IMR-90 (cell line): ENCODE measurements at regions not wholly inside any gene's neighbourhood (a gene's known extent, or its start where the extent isn't known, plus 50 kb on each side); places are given as distances from the start of the nearest gene placed in this dataset.

Experiments used
- ATAC-seq: fragments of 200-7000 bp; cut with Tn5 transposase; 2 replicates; pipeline ENCODE4 v1.9.1; 2020; ENCODE audit warnings: low read depth, mild to moderate bottlenecking, moderate library complexity
- BruUV-seq: library from RNA; stranded (reverse); fragments of 400-500 nt; replicated peaks from 2 replicates; lab custom pipeline; 2021; lab: Mats Ljungman, UMichigan
- CTCF ChIA-PET: fragments of 300-600 bp; formaldehyde crosslinking; extraction: SDS; loops from one replicate; lab custom pipeline; 2021; ENCODE audit warnings: antibody characterized with exemption; lab: Yijun Ruan, JAX
- POLR2A ChIA-PET: fragments of 300-600 bp; sonication (Branson Sonifier 250); formaldehyde crosslinking; loops from one replicate; lab custom pipeline; 2022; ENCODE audit warnings: antibody characterized with exemption; ENCODE audit not compliant: unreplicated experiment; lab: Charles Lee
- DNase-seq: peaks from one replicate; pipeline ENCODE4 v3.0.0; 2013
- H2AFZ ChIP-seq: replicated peaks from 2 replicates; pipeline ENCODE3; 2013; ENCODE audit warnings: low read length, mild to moderate bottlenecking; ENCODE audit not compliant: poor library complexity
- H2AK5ac ChIP-seq: 2 replicates; pipeline ENCODE4 v1.6.1; 2013; ENCODE audit warnings: low read depth, low read length, inconsistent platforms
- H2AK9ac ChIP-seq: replicated peaks from 2 replicates; pipeline ENCODE3; 2013; ENCODE audit warnings: mild to moderate bottlenecking, low read depth, low read length, moderate library complexity; ENCODE audit not compliant: poor library complexity
- H2BK120ac ChIP-seq: 2 replicates; pipeline ENCODE4 v1.6.1; 2013; ENCODE audit warnings: low read depth, low read length, inconsistent platforms
- H2BK15ac ChIP-seq: 3 replicates; pipeline ENCODE4 v1.6.1; 2013; ENCODE audit warnings: low read depth, low read length, inconsistent platforms
- H2BK20ac ChIP-seq: 2 replicates; pipeline ENCODE4 v1.6.1; 2013; ENCODE audit warnings: low read depth, mild to moderate bottlenecking, inconsistent platforms, low read length, moderate library complexity
- H2BK5ac ChIP-seq: 2 replicates; pipeline ENCODE4 v1.6.1; 2013; ENCODE audit warnings: mild to moderate bottlenecking, low read depth, low read length, inconsistent platforms; ENCODE audit not compliant: poor library complexity, severe bottlenecking
- H3K14ac ChIP-seq: replicated peaks from 2 replicates; pipeline ENCODE4 v1.6.1; 2013; ENCODE audit warnings: low read depth, low read length, inconsistent platforms
- H3K18ac ChIP-seq: 2 replicates; pipeline ENCODE4 v1.6.1; 2013; ENCODE audit warnings: low read depth, low read length, control low read depth
- H3K23ac ChIP-seq: 2 replicates; pipeline ENCODE4 v1.6.1; 2013; ENCODE audit warnings: low read depth, low read length, inconsistent platforms
- H3K27ac ChIP-seq: 2 replicates; pipeline ENCODE4 v1.5.1; 2013; ENCODE audit warnings: mild to moderate bottlenecking, control low read depth, low read length; ENCODE audit not compliant: insufficient read depth
- H3K27me3 ChIP-seq: 2 replicates; pipeline ENCODE4 v1.6.1; 2013; ENCODE audit warnings: low read length; ENCODE audit not compliant: control insufficient read depth, insufficient read depth
- H3K36me3 ChIP-seq: 2 replicates; pipeline ENCODE4 v1.6.1; 2013; ENCODE audit warnings: low read length, mixed read lengths; ENCODE audit not compliant: control insufficient read depth, insufficient read depth
- H3K4ac ChIP-seq: 2 replicates; pipeline ENCODE4 v1.6.1; 2013; ENCODE audit warnings: low read depth, low read length, inconsistent platforms
- H3K4me1 ChIP-seq: 2 replicates; pipeline ENCODE4 v1.6.1; 2013; ENCODE audit warnings: low read length, mixed read lengths; ENCODE audit not compliant: control insufficient read depth, insufficient read depth
- H3K4me2 ChIP-seq: 2 replicates; pipeline ENCODE4 v1.6.1; 2013; ENCODE audit warnings: low read depth, mild to moderate bottlenecking, control low read depth, low read length, moderate library complexity
- H3K4me3 ChIP-seq: 2 replicates; pipeline ENCODE4 v1.5.1; 2013; ENCODE audit warnings: low read depth, mild to moderate bottlenecking, control low read depth, low read length, moderate library complexity; ENCODE audit not compliant: insufficient read depth
- H3K56ac ChIP-seq: 2 replicates; pipeline ENCODE4 v1.6.1; 2013; ENCODE audit warnings: low read length, inconsistent platforms; ENCODE audit not compliant: insufficient read depth; ENCODE audit errors: extremely low read depth
- H3K79me1 ChIP-seq, 2 experiments: 2 replicates each; pipeline ENCODE4 v1.6.1; 2013; ENCODE audit warnings: low read length in 2 of 2, inconsistent platforms in 1 of 2, low read depth in 1 of 2
- H3K9ac ChIP-seq: 2 replicates; pipeline ENCODE4 v1.6.1; 2013; ENCODE audit warnings: low read depth, low read length, control low read depth
- H3K9me1 ChIP-seq: 2 replicates; pipeline ENCODE4 v1.6.1; 2013; ENCODE audit warnings: low read length, inconsistent platforms; ENCODE audit not compliant: insufficient read depth
- H3K9me3 ChIP-seq: 2 replicates; pipeline ENCODE4 v1.6.1; 2013; ENCODE audit warnings: low read length; ENCODE audit not compliant: control insufficient read depth, insufficient read depth
- H4K20me1 ChIP-seq: 2 replicates; pipeline ENCODE4 v1.6.1; 2013; ENCODE audit warnings: low read length, inconsistent platforms; ENCODE audit not compliant: insufficient read depth
- H4K5ac ChIP-seq: 2 replicates; pipeline ENCODE4 v1.6.1; 2013; ENCODE audit warnings: mild to moderate bottlenecking, low read depth, low read length, control low read depth
- H4K8ac ChIP-seq, 2 experiments: 2 replicates each; pipeline ENCODE4 v1.6.1; 2013; ENCODE audit warnings: low read depth in 2 of 2, low read length in 2 of 2, control low read depth in 1 of 2, inconsistent platforms in 1 of 2
- H4K91ac ChIP-seq: 2 replicates; pipeline ENCODE4 v1.6.1; 2013; ENCODE audit warnings: low read depth, low read length, inconsistent platforms; ENCODE audit not compliant: insufficient read depth
- BHLHE40 ChIP-seq: fragments of 150-350 bp; IDR thresholded peaks from 2 replicates; pipeline ENCODE4 v1.6.1; 2016; ENCODE audit warnings: mild to moderate bottlenecking, low read depth, low read length
- CEBPB ChIP-seq: IDR thresholded peaks from 2 replicates; pipeline ENCODE4 v1.6.1; 2012; ENCODE audit warnings: low read depth, low read length, improper control_type of control experiment
- CHD1 ChIP-seq: IDR thresholded peaks from 2 replicates; pipeline ENCODE4 v1.6.1; 2012; ENCODE audit warnings: low read depth, low read length, improper control_type of control experiment
- CTCF ChIP-seq: conservative IDR thresholded peaks from 2 replicates; pipeline ENCODE4 v1.5.1; 2012; ENCODE audit warnings: mild to moderate bottlenecking, low read depth, low read length, improper control_type of control experiment
- ELK1 ChIP-seq: fragments of 150-350 bp; IDR thresholded peaks from 2 replicates; pipeline ENCODE4 v1.6.1; 2016; ENCODE audit warnings: low read depth, mild to moderate bottlenecking, low read length, moderate library complexity, borderline replicate concordance
- FOS ChIP-seq: fragments of 150-350 bp; IDR thresholded peaks from 2 replicates; pipeline ENCODE4 v1.6.1; 2016; ENCODE audit warnings: low read depth, low read length
- MAFK ChIP-seq: IDR thresholded peaks from 2 replicates; pipeline ENCODE4 v1.6.1; 2012; ENCODE audit warnings: low read depth, low read length, improper control_type of control experiment
- MAZ ChIP-seq: IDR thresholded peaks from 2 replicates; pipeline ENCODE4 v1.6.1; 2012; ENCODE audit warnings: low read depth, mild to moderate bottlenecking, low read length, improper control_type of control experiment, moderate library complexity, borderline replicate concordance
- MXI1 ChIP-seq: IDR thresholded peaks from 2 replicates; pipeline ENCODE4 v1.6.1; 2012; ENCODE audit warnings: low read depth, mild to moderate bottlenecking, low read length, moderate library complexity, borderline replicate concordance
- NFE2L2 ChIP-seq: fragments of 150-350 bp; IDR thresholded peaks from 2 replicates; pipeline ENCODE4 v1.6.1; 2016; ENCODE audit warnings: low read depth, mild to moderate bottlenecking, low read length
- POLR2A ChIP-seq: IDR thresholded peaks from 2 replicates; pipeline ENCODE4 v1.6.1; 2012; ENCODE audit warnings: mild to moderate bottlenecking, low read depth, low read length
- RAD21 ChIP-seq: IDR thresholded peaks from 2 replicates; pipeline ENCODE4 v1.6.1; 2012; ENCODE audit warnings: low read length, improper control_type of control experiment
- RCOR1 ChIP-seq: IDR thresholded peaks from 2 replicates; pipeline ENCODE4 v1.6.1; 2012; ENCODE audit warnings: mild to moderate bottlenecking, low read length, improper control_type of control experiment; ENCODE audit not compliant: insufficient replicate concordance
- RFX5 ChIP-seq: IDR thresholded peaks from 2 replicates; pipeline ENCODE4 v1.8.0; 2012; ENCODE audit warnings: low read depth, mild to moderate bottlenecking, low read length, moderate library complexity
- SMC3 ChIP-seq: fragments of 150-350 bp; IDR thresholded peaks from 2 replicates; pipeline ENCODE4 v1.6.1; 2016; ENCODE audit warnings: low read depth, mild to moderate bottlenecking, antibody characterized with exemption, low read length, moderate library complexity
- USF2 ChIP-seq: fragments of 150-350 bp; IDR thresholded peaks from 2 replicates; pipeline ENCODE4 v1.6.1; 2017; ENCODE audit warnings: mild to moderate bottlenecking, antibody characterized with exemption, low read length, low read depth
- WGBS, 2 experiments: methylation state at CpG; one replicate each; pipeline versions ENCODE4 v1.1.5 to v1.1.7; 2013; ENCODE audit warnings: missing lambda C conversion rate in 2 of 2; ENCODE audit not compliant: insufficient read length in 1 of 2; ENCODE audit errors: extremely low coverage in 2 of 2; 5-methylcytosine and 5-hydroxymethylcytosine counted together
- dilution Hi-C: fragments of 300-500 bp; cut with HindIII; formaldehyde crosslinking; loops from one replicate; pipeline ENCODE4 v1.14.3; 2018; ENCODE audit warnings: low sequenced_read_pairs; ENCODE audit not compliant: unreplicated experiment
- in situ Hi-C: fragments of 300-500 bp; cut with MboI; formaldehyde crosslinking; loops from 3 replicates; pipeline ENCODE4 v1.14.3; 2019; ENCODE audit warnings: low sequenced_read_pairs, inconsistent platforms, mixed read lengths
- intact Hi-C: fragments of 100-400 bp; cut with micrococcal nuclease; formaldehyde crosslinking; loops from 2 replicates; pipeline ENCODE4 v1.10.0; 2022

GRCh38 chr5:74069741-74070140 lies 443.7 kb downstream of the ARHGEF28 start:
- Histone ChIP-seq H3K9me1 (no peaks in the 10 kb centered on the region), H3K4ac (no peak overlapping the region), H3K9ac (no peak overlapping the region), H2AK9ac (no peak overlapping the region), H3K4me1 (no peaks in the 10 kb centered on the region), H4K8ac (no peak overlapping the region), H2BK5ac (no peak overlapping the region), H4K20me1 (no peaks in the 10 kb centered on the region), H3K27ac (no peak overlapping the region), H2BK120ac (no peak overlapping the region), H2AK5ac (no peak overlapping the region), H3K18ac (no peak overlapping the region), H4K5ac (no peak overlapping the region), H2AFZ (no peak overlapping the region), H4K91ac (no peak overlapping the region), H3K4me2 (no peak overlapping the region), H3K4me3 (no peak overlapping the region), H3K36me3 (no peaks in the 10 kb centered on the region), H3K9me3 (no peaks in the 10 kb centered on the region), H3K23ac (no peak overlapping the region), H3K27me3 (peaks cover 7% of the 10 kb centered on the region), H3K56ac (no peak overlapping the region), H2BK20ac (no peak overlapping the region), H3K14ac (no peak overlapping the region), H2BK15ac (no peak overlapping the region), H3K79me1 (no peaks in the 10 kb centered on the region)
- POLR2A ChIA-PET: no interaction called here
- no TSS peak for BruUV-seq
- DNase-seq (no peak), ATAC-seq (no peak)
- CTCF ChIA-PET: no interaction called here
- no peak for TF ChIP-seq NFE2L2
- TF ChIP-seq CHD1: no peak
- no peak for TF ChIP-seq ELK1
- TF ChIP-seq CTCF: no peak
- TF ChIP-seq MXI1: no peak
- no peak for TF ChIP-seq SMC3
- no peak for TF ChIP-seq USF2
- no peak for TF ChIP-seq BHLHE40
- TF ChIP-seq RAD21: no peak
- no peak for TF ChIP-seq RFX5
- no peak for TF ChIP-seq RCOR1
- TF ChIP-seq MAZ: no peak
- no peak for TF ChIP-seq CEBPB
- TF ChIP-seq FOS: no peak
- TF ChIP-seq POLR2A: no peak
- TF ChIP-seq MAFK: no peak
- intact Hi-C loops: no loop called here
- dilution Hi-C loops: no loop called here
- in situ Hi-C loops: no loop called here
- 70% methylated on average over 2 of the region's 4 CpGs; no CpG with 5 or more reads in 1 of the 2 experiments for WGBS, 2 experiments
